DOHH2 (cell line): ENCODE measurements at regions not wholly inside any gene's neighbourhood (a gene's known extent, or its start where the extent isn't known, plus 50 kb on each side); places are given as distances from the start of the nearest gene placed in this dataset.

Source experiments
- EZH2phosphoT487 ChIP-seq: fragments of 200-600 bp; sonication (generic); IDR thresholded peaks from 2 replicates; pipeline ENCODE4 v1.6.1; 2017; ENCODE audit warnings: borderline replicate concordance, mild to moderate bottlenecking, antibody characterized with exemption, low read length, moderate library complexity, mixed read lengths
- TF ChIP-seq, protein P1 (sequence below): fragments of 200-600 bp; sonication (generic); IDR thresholded peaks from one replicate; pipeline ENCODE4 v1.5.1; 2014; ENCODE audit warnings: antibody characterized with exemption, mild to moderate bottlenecking, low read depth, low read length; ENCODE audit not compliant: poor library complexity, severe bottlenecking

DNA sequence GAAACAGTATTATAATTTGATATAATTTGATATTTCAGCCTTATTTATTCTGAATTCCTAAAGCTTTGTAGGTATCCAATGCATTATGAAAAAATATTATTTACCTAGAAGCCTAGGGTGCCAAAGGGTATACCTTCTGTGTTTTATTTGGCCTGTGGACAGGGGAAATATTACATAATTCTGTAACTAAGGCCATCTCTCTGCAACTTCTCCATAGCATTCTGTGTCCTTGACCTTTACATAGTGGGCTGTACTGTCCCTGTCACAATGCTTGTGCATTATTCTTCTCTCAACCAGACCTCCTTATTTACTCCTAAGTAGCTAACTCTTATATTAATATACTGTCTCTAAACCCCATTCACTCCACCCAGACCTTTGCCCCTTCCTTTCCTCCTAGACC, 57.0 kb upstream of the RANBP6 start:
- TF ChIP-seq, protein P1, sequence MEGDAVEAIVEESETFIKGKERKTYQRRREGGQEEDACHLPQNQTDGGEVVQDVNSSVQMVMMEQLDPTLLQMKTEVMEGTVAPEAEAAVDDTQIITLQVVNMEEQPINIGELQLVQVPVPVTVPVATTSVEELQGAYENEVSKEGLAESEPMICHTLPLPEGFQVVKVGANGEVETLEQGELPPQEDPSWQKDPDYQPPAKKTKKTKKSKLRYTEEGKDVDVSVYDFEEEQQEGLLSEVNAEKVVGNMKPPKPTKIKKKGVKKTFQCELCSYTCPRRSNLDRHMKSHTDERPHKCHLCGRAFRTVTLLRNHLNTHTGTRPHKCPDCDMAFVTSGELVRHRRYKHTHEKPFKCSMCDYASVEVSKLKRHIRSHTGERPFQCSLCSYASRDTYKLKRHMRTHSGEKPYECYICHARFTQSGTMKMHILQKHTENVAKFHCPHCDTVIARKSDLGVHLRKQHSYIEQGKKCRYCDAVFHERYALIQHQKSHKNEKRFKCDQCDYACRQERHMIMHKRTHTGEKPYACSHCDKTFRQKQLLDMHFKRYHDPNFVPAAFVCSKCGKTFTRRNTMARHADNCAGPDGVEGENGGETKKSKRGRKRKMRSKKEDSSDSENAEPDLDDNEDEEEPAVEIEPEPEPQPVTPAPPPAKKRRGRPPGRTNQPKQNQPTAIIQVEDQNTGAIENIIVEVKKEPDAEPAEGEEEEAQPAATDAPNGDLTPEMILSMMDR: no peak
- TF ChIP-seq EZH2phosphoT487: no peak
